ENCODE measurements at regions not wholly inside any gene's neighbourhood (a gene's known extent, or its start where the extent isn't known, plus 50 kb on each side); places are given as distances from the start of the nearest gene placed in this dataset.

- TF ChIP-seq POLR2A (IDR thresholded peaks at IDR 0.05; ENCODE audit: low read depth, low read length), result no peak
- no peak for TF ChIP-seq CTCF (conservative IDR thresholded peaks at IDR 0.05; ENCODE audit: low read depth, low read length)
Observed at GRCh38 chr5:17727098-17727497, 92.8 kb downstream of the TAF11L14 start.

All from IMR-90 (cell line).